DOHH2 (cell line): ENCODE measurements at regions not wholly inside any gene's neighbourhood (a gene's known extent, or its start where the extent isn't known, plus 50 kb on each side); places are given as distances from the start of the nearest gene placed in this dataset.

Experiments used
- H3F3A ChIP-seq: fragments of 200-600 bp; sonication (generic), shearing (Covaris generic); 2 replicates; pipeline ENCODE4 v1.6.0; 2016; ENCODE audit warnings: antibody characterized with exemption, mild to moderate bottlenecking; ENCODE audit not compliant: control insufficient read depth, insufficient read depth
- H3K27ac ChIP-seq: fragments of 200-600 bp; sonication (generic); 2 replicates; pipeline ENCODE4 v1.5.1; 2014; ENCODE audit warnings: low read depth, mild to moderate bottlenecking, low read length, moderate library complexity
- H3K27me3 ChIP-seq: fragments of 200-600 bp; sonication (generic); 2 replicates; pipeline ENCODE4 v1.6.1; 2014; ENCODE audit warnings: mild to moderate bottlenecking, low read length, mixed read lengths; ENCODE audit not compliant: control insufficient read depth
- H3K36me3 ChIP-seq: fragments of 200-600 bp; sonication (generic); 2 replicates; pipeline ENCODE4 v1.6.1; 2014; ENCODE audit warnings: mild to moderate bottlenecking, low read length, moderate library complexity, mixed read lengths; ENCODE audit not compliant: control insufficient read depth
- H3K4me1 ChIP-seq: fragments of 200-600 bp; sonication (generic); 2 replicates; pipeline ENCODE4 v1.6.1; 2014; ENCODE audit warnings: mild to moderate bottlenecking, low read length, mixed read lengths; ENCODE audit not compliant: control insufficient read depth
- H3K4me2 ChIP-seq: fragments of 200-600 bp; sonication (generic); 2 replicates; pipeline ENCODE4 v1.6.0; 2014; ENCODE audit warnings: mild to moderate bottlenecking, low read length, moderate library complexity
- H3K4me3 ChIP-seq: fragments of 200-600 bp; sonication (generic); 2 replicates; pipeline ENCODE4 v1.5.1; 2014; ENCODE audit warnings: mild to moderate bottlenecking, low read length, mixed read lengths
- H3K79me2 ChIP-seq: fragments of 200-600 bp; sonication (generic); 2 replicates; pipeline ENCODE4 v1.6.1; 2014; ENCODE audit warnings: mild to moderate bottlenecking, low read length, mixed read lengths; ENCODE audit not compliant: control insufficient read depth
- H3K9me2 ChIP-seq: fragments of 200-600 bp; sonication (generic); replicated peaks from 2 replicates; pipeline ENCODE4 v1.6.1; 2014; ENCODE audit warnings: mild to moderate bottlenecking, low read length, mixed read lengths; ENCODE audit not compliant: control insufficient read depth
- H3K9me3 ChIP-seq: fragments of 200-600 bp; sonication (generic); 2 replicates; pipeline ENCODE4 v1.6.1; 2014; ENCODE audit warnings: antibody characterized with exemption, low read length, mixed read lengths; ENCODE audit not compliant: control insufficient read depth, insufficient read depth
- H4K20me1 ChIP-seq: fragments of 200-600 bp; sonication (generic); 2 replicates; pipeline ENCODE4 v1.6.0; 2014; ENCODE audit warnings: low read depth, mild to moderate bottlenecking, antibody characterized with exemption, low read length, moderate library complexity; ENCODE audit not compliant: control insufficient read depth, insufficient read depth
- CTCF ChIP-seq: fragments of 200-600 bp; sonication (generic); IDR thresholded peaks from one replicate; pipeline ENCODE4 v1.5.1; 2014; ENCODE audit warnings: antibody characterized with exemption, mild to moderate bottlenecking, low read depth, low read length; ENCODE audit not compliant: poor library complexity, severe bottlenecking
- EZH2phosphoT487 ChIP-seq: fragments of 200-600 bp; sonication (generic); IDR thresholded peaks from 2 replicates; pipeline ENCODE4 v1.6.1; 2017; ENCODE audit warnings: borderline replicate concordance, mild to moderate bottlenecking, antibody characterized with exemption, low read length, moderate library complexity, mixed read lengths

GRCh38 chr13:111008351-111008750, 93.5 kb upstream of the ANKRD10 start:
- no peak overlapping the region for H3K4me2 ChIP-seq
- H3K27ac ChIP-seq, result no peak overlapping the region
- H3K27me3 ChIP-seq, result no peaks in the 10 kb centered on the region
- H3K36me3 ChIP-seq, result no peaks in the 10 kb centered on the region
- H4K20me1 ChIP-seq, result no peaks in the 10 kb centered on the region
- H3K4me1 ChIP-seq, result peaks cover 4% of the 10 kb centered on the region; the same call in 1 of the 2 replicates
- no peak overlapping the region for H3K4me3 ChIP-seq
- H3K79me2 ChIP-seq, result no peaks in the 10 kb centered on the region
- H3K9me2 ChIP-seq, result no peaks in the 10 kb centered on the region
- no peak for TF ChIP-seq CTCF
- no peak for TF ChIP-seq EZH2phosphoT487
- no peaks in the 10 kb centered on the region for H3F3A ChIP-seq
- no peaks in the 10 kb centered on the region for H3K9me3 ChIP-seq

GRCh38 chr13:111007209-111007608, 92.3 kb upstream of the ANKRD10 start:
- Histone ChIP-seq H3K4me2 (no peak overlapping the region), H4K20me1 (no peaks in the 10 kb centered on the region), H3K9me3 (no peaks in the 10 kb centered on the region)

GRCh38 chr13:111006506-111007031, 91.7 kb upstream of the ANKRD10 start:
- no peaks in the 10 kb centered on the region for H3K79me2 ChIP-seq
- H3K4me3 ChIP-seq, result no peak overlapping the region

More at GRCh38 chr13:111007209-111007608, 92.3 kb upstream of the ANKRD10 start:
- H3K36me3 ChIP-seq, result no peaks in the 10 kb centered on the region
- no peaks in the 10 kb centered on the region for H3K79me2 ChIP-seq
- TF ChIP-seq EZH2phosphoT487 (no peak), CTCF (no peak)
- peaks cover 4% of the 10 kb centered on the region; the same call in 1 of the 2 replicates for H3K4me1 ChIP-seq
- no peak overlapping the region for H3K27ac ChIP-seq
- H3K9me2 ChIP-seq, result no peaks in the 10 kb centered on the region
- no peak overlapping the region for H3K4me3 ChIP-seq
- H3F3A ChIP-seq, result no peaks in the 10 kb centered on the region
- no peaks in the 10 kb centered on the region for H3K27me3 ChIP-seq

More at GRCh38 chr13:111006506-111007031, 91.7 kb upstream of the ANKRD10 start:
- Histone ChIP-seq H3K4me2 (no peak overlapping the region), H3K27ac (no peak overlapping the region), H3K9me3 (no peaks in the 10 kb centered on the region), H3F3A (no peaks in the 10 kb centered on the region), H3K36me3 (no peaks in the 10 kb centered on the region), H3K4me1 (peaks cover 4% of the 10 kb centered on the region; the same call in 1 of the 2 replicates), H4K20me1 (no peaks in the 10 kb centered on the region), H3K9me2 (no peaks in the 10 kb centered on the region), H3K27me3 (no peaks in the 10 kb centered on the region)
- no peak for TF ChIP-seq CTCF
- TF ChIP-seq EZH2phosphoT487, result no peak
